ENCODE measurements at regions not wholly inside any gene's neighbourhood (a gene's known extent, or its start where the extent isn't known, plus 50 kb on each side); places are given as distances from the start of the nearest gene placed in this dataset.

GRCh38 chr18:28382215-28382879 lies 205.4 kb upstream of the CDH2 start:
- BruUV-seq (replicated peaks): no TSS peak
- DNase-seq (ENCODE audit: low spot score) (no peak), ATAC-seq (no peak), FAIRE-seq (no peak)
- 0% methylated on average over 3 of the region's 3 CpGs for WGBS (ENCODE audit: low lambda C conversion rate)
- in situ Hi-C loops (cut with HindIII; ENCODE audit: extremely low pct_ligation_motif_present, low pct_unique_long_range_greater_than_20kb) (no loop called here), intact Hi-C loops (cut with micrococcal nuclease; ENCODE audit: unreplicated experiment) (no loop called here)
- no peaks in the 10 kb centered on the region for H3K79me2 ChIP-seq (ENCODE audit: insufficient read depth, low read length)
- CTCF ChIA-PET (ENCODE audit: low intra/inter-chr PET ratio, low total read pairs): no interaction called here
- H3K4me1 ChIP-seq (ENCODE audit: insufficient read depth, low read length): no peaks in the 10 kb centered on the region
- no peaks in the 10 kb centered on the region for H3K27me3 ChIP-seq (ENCODE audit: control insufficient read depth in 1 of 2, insufficient read depth in 2 of 2, low read length in 2 of 2)
- POLR2A ChIA-PET: no interaction called here
- H4K20me1 ChIP-seq (ENCODE audit: insufficient read depth, low read length): no peaks in the 10 kb centered on the region
- no peak overlapping the region for H3K27ac ChIP-seq (ENCODE audit: extremely low read length, insufficient read depth, low read length)
- H3K9ac ChIP-seq (ENCODE audit: insufficient read depth, low read depth, low read length): no peak overlapping the region
- H3K36me3 ChIP-seq (replicated peaks in 1 of 2; ENCODE audit: control insufficient read depth in 1 of 2, insufficient read depth in 2 of 2, low read length in 2 of 2): no peaks in the 10 kb centered on the region
- H2AFZ ChIP-seq (ENCODE audit: low read length): no peak overlapping the region
- no peak overlapping the region for H3K4me3 ChIP-seq (replicated peaks in 1 of 3; ENCODE audit: insufficient read depth in 1 of 3, low read depth in 2 of 3, low read length in 3 of 3)
- H3K4me2 ChIP-seq (ENCODE audit: low read depth, low read length): no peak overlapping the region
- H3K9me3 ChIP-seq (ENCODE audit: low read length): peaks cover under 1% of the 10 kb centered on the region
- TF ChIP-seq ZSCAN5A (CRISPR knock-in tag; IDR thresholded peaks at IDR 0.05; ENCODE audit: borderline replicate concordance) (no peak), ZBTB14 (CRISPR knock-in tag; IDR thresholded peaks at IDR 0.05) (no peak), ZSCAN12 (CRISPR knock-in tag; IDR thresholded peaks at IDR 0.05) (no peak), ZNF354B (CRISPR knock-in tag; IDR thresholded peaks at IDR 0.05) (no peak), SUZ12 (IDR thresholded peaks at IDR 0.05; ENCODE audit: low read depth, low read length) (no peak), KLF16 (CRISPR knock-in tag; IDR thresholded peaks at IDR 0.05) (no peak), NFE2 (CRISPR knock-in tag; IDR thresholded peaks at IDR 0.05) (no peak), POLR2AphosphoS2 (IDR thresholded peaks at IDR 0.05; ENCODE audit: low read depth, low read length) (no peak), EEA1 (CRISPR knock-in tag; IDR thresholded peaks at IDR 0.05; ENCODE audit: borderline replicate concordance) (no peak), MEIS2 (CRISPR knock-in tag; IDR thresholded peaks at IDR 0.05) (no peak), ZNF234 (CRISPR knock-in tag; conservative IDR thresholded peaks at IDR 0.05) (no peak), ZNF18 (CRISPR knock-in tag; IDR thresholded peaks at IDR 0.05; ENCODE audit: insufficient replicate concordance) (no peak), ZNF788 (CRISPR knock-in tag; IDR thresholded peaks at IDR 0.05; ENCODE audit: borderline replicate concordance) (no peak), HMG20B (CRISPR knock-in tag; conservative IDR thresholded peaks at IDR 0.05) (no peak), ZNF691 (CRISPR knock-in tag; IDR thresholded peaks at IDR 0.05; ENCODE audit: borderline replicate concordance, low read depth) (no peak)
- TF ChIP-seq, protein P1, sequence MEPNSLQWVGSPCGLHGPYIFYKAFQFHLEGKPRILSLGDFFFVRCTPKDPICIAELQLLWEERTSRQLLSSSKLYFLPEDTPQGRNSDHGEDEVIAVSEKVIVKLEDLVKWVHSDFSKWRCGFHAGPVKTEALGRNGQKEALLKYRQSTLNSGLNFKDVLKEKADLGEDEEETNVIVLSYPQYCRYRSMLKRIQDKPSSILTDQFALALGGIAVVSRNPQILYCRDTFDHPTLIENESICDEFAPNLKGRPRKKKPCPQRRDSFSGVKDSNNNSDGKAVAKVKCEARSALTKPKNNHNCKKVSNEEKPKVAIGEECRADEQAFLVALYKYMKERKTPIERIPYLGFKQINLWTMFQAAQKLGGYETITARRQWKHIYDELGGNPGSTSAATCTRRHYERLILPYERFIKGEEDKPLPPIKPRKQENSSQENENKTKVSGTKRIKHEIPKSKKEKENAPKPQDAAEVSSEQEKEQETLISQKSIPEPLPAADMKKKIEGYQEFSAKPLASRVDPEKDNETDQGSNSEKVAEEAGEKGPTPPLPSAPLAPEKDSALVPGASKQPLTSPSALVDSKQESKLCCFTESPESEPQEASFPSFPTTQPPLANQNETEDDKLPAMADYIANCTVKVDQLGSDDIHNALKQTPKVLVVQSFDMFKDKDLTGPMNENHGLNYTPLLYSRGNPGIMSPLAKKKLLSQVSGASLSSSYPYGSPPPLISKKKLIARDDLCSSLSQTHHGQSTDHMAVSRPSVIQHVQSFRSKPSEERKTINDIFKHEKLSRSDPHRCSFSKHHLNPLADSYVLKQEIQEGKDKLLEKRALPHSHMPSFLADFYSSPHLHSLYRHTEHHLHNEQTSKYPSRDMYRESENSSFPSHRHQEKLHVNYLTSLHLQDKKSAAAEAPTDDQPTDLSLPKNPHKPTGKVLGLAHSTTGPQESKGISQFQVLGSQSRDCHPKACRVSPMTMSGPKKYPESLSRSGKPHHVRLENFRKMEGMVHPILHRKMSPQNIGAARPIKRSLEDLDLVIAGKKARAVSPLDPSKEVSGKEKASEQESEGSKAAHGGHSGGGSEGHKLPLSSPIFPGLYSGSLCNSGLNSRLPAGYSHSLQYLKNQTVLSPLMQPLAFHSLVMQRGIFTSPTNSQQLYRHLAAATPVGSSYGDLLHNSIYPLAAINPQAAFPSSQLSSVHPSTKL (CRISPR knock-in tag; IDR thresholded peaks at IDR 0.05): no peak
